22Rv1 (cell line): ENCODE measurements at regions not wholly inside any gene's neighbourhood (a gene's known extent, or its start where the extent isn't known, plus 50 kb on each side); places are given as distances from the start of the nearest gene placed in this dataset.

ENCODE experiments used
- ZFX ChIP-seq: fragments of 450-650 bp; IDR thresholded peaks from 2 replicates; pipeline ENCODE4 v1.6.1; 2017; ENCODE audit warnings: antibody characterized with exemption, borderline replicate concordance
- TF ChIP-seq, protein P1 (sequence below): fragments of 450-650 bp; IDR thresholded peaks from 2 replicates; pipeline ENCODE4 v1.5.1; 2017; ENCODE audit warnings: mild to moderate bottlenecking

DNA sequence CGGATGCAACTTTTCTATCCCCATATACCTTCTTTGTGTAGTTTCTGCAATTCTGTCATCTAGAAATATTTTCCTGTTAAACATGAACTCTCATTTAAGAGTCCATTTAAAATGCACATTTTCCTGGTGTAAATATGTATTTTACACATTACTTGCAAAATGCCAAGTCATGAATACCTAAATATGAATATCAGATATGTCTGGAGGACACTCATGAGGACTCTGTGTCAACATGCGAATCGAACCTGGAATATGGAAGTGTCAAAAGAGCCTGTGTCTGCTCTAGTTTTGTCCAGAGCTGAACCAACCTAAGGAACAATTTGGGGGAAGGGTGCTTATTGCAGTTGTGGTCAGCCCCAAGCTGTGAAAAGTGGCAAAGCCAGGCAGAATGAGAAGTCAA is 163.7 kb upstream of the CELF2 start:
- no peak for TF ChIP-seq ZFX
- TF ChIP-seq, protein P1, sequence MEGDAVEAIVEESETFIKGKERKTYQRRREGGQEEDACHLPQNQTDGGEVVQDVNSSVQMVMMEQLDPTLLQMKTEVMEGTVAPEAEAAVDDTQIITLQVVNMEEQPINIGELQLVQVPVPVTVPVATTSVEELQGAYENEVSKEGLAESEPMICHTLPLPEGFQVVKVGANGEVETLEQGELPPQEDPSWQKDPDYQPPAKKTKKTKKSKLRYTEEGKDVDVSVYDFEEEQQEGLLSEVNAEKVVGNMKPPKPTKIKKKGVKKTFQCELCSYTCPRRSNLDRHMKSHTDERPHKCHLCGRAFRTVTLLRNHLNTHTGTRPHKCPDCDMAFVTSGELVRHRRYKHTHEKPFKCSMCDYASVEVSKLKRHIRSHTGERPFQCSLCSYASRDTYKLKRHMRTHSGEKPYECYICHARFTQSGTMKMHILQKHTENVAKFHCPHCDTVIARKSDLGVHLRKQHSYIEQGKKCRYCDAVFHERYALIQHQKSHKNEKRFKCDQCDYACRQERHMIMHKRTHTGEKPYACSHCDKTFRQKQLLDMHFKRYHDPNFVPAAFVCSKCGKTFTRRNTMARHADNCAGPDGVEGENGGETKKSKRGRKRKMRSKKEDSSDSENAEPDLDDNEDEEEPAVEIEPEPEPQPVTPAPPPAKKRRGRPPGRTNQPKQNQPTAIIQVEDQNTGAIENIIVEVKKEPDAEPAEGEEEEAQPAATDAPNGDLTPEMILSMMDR, result no peak
